HepG2 (cell line): ENCODE measurements at regions not wholly inside any gene's neighbourhood (a gene's known extent, or its start where the extent isn't known, plus 50 kb on each side); places are given as distances from the start of the nearest gene placed in this dataset.

Experiments
- ATF7 ChIP-seq, 2 experiments: fragments of 450-650 bp in 1 of 2; sonication (generic) in 1 of 2; formaldehyde crosslinking in 1 of 2; IDR thresholded peaks; 2 replicates each; pipeline versions ENCODE4 v1.4.0 to v1.6.1; 2016 to 2020; ENCODE audit warnings: antibody characterized with exemption in 1 of 2, mild to moderate bottlenecking in 1 of 2, missing genetic modification reagents in 1 of 2
- CBX2 ChIP-seq, 2 experiments: fragments of 200-600 bp in 1 of 2; sonication (generic); formaldehyde crosslinking in 1 of 2; IDR thresholded peaks; 2 replicates each; pipeline versions ENCODE4 v1.7.0 to v1.8.1; 2018 to 2022; ENCODE audit warnings: low read depth in 2 of 2, low read length in 1 of 2, mild to moderate bottlenecking in 1 of 2, missing genetic modification reagents in 1 of 2
- CEBPB ChIP-seq: IDR thresholded peaks from 2 replicates; pipeline ENCODE4 v1.6.1; 2011; ENCODE audit warnings: low read depth, low read length, improper control_type of control experiment, borderline replicate concordance
- MTA1 ChIP-seq: sonication (generic); formaldehyde crosslinking; IDR thresholded peaks from 2 replicates; pipeline ENCODE4 v1.4.0; 2020; ENCODE audit warnings: missing genetic modification reagents, mild to moderate bottlenecking, borderline replicate concordance
- SIN3A ChIP-seq: IDR thresholded peaks from 2 replicates; pipeline ENCODE4 v1.6.1; 2011; ENCODE audit warnings: low read depth, mild to moderate bottlenecking, control low read depth, low read length, borderline replicate concordance
- ZBTB43 ChIP-seq: sonication (generic); formaldehyde crosslinking; conservative IDR thresholded peaks from 2 replicates; pipeline ENCODE4 v1.4.0; 2020; ENCODE audit warnings: missing genetic modification reagents
- ZNF17 ChIP-seq: sonication (generic); formaldehyde crosslinking; IDR thresholded peaks from 2 replicates; pipeline ENCODE4 v1.5.0; 2020; ENCODE audit warnings: mild to moderate bottlenecking, missing genetic modification reagents
- ZNF629 ChIP-seq: sonication (generic); formaldehyde crosslinking; conservative IDR thresholded peaks from 2 replicates; pipeline ENCODE4 v1.5.0; 2020; ENCODE audit warnings: missing genetic modification reagents
- ZNF891 ChIP-seq: sonication (generic); formaldehyde crosslinking; IDR thresholded peaks from 2 replicates; pipeline ENCODE4 v1.5.0; 2020; ENCODE audit warnings: mild to moderate bottlenecking, missing genetic modification reagents

GRCh38 chr2:116749994-116750393, 1064.5 kb upstream of the DDX18 start:
- TF ChIP-seq MTA1 (CRISPR knock-in tag) = no peak
- TF ChIP-seq ZNF17 (CRISPR knock-in tag) = no peak
- TF ChIP-seq SIN3A = no peak
- TF ChIP-seq ZNF891 (CRISPR knock-in tag) = no peak
- no peak for TF ChIP-seq ZNF629
- no peak for TF ChIP-seq ZBTB43
- TF ChIP-seq ATF7 (IDR thresholded peaks at IDR 0.05) = no peak
- TF ChIP-seq ATF7 (CRISPR knock-in tag; IDR thresholded peaks at IDR 0.05) = no peak
- no peak for TF ChIP-seq CEBPB
- no peak for TF ChIP-seq CBX2 (IDR thresholded peaks at IDR 0.05; ENCODE audit: low read depth, low read length)
- no peak for TF ChIP-seq CBX2 (CRISPR knock-in tag; IDR thresholded peaks at IDR 0.05; ENCODE audit: low read depth)
